22Rv1 (cell line): ENCODE measurements at regions not wholly inside any gene's neighbourhood (a gene's known extent, or its start where the extent isn't known, plus 50 kb on each side); places are given as distances from the start of the nearest gene placed in this dataset.

Experiments
- CTCF ChIP-seq: fragments of 450-650 bp; IDR thresholded peaks from 2 replicates; pipeline ENCODE4 v1.5.1; 2017; ENCODE audit warnings: mild to moderate bottlenecking
- ZFX ChIP-seq: fragments of 450-650 bp; IDR thresholded peaks from 2 replicates; pipeline ENCODE4 v1.6.1; 2017; ENCODE audit warnings: antibody characterized with exemption, borderline replicate concordance

- no peak for TF ChIP-seq CTCF
- TF ChIP-seq ZFX = no peak
These were observed 101.4 kb upstream of the C1orf174 start for GRCh38 chr1:4001461-4001860.
